Activated CD4-positive, alpha-beta T cell treated with anti-CD3 and anti-CD28 coated beads, Interleukin-2, amount 10 ng/mL, durations not matched to agents 7 days and 5 days (primary cell): ENCODE measurements at regions not wholly inside any gene's neighbourhood (a gene's known extent, or its start where the extent isn't known, plus 50 kb on each side); places are given as distances from the start of the nearest gene placed in this dataset.
"Not testable (repeated sequence)": the region's sequence is repeated elsewhere in the genome, so short reads cannot be mapped to it uniquely, and the experiment has no call there.

ENCODE experiments used
- CTCF ChIA-PET: fragments of 350-600 bp; sonication (Branson Sonifier 250); formaldehyde crosslinking; loops from one replicate; lab custom pipeline; 2021; ENCODE audit warnings: antibody characterized with exemption; lab: Charles Lee
- POLR2A ChIA-PET: fragments of 350-600 bp; sonication (Branson Sonifier 250); formaldehyde crosslinking; loops from one replicate; lab custom pipeline; 2021; ENCODE audit warnings: antibody characterized with exemption; lab: Charles Lee
- DNase-seq: peaks from one replicate; pipeline ENCODE4 v3.0.0-alpha.2; 2020
- H3K27ac Mint-ChIP-seq: one replicate; pipeline ENCODE4 v1.8.0; 2021; ENCODE audit warnings: mild to moderate bottlenecking, moderate library complexity, mixed read lengths
- H3K27me3 Mint-ChIP-seq: one replicate; pipeline ENCODE4 v1.8.0; 2021; ENCODE audit warnings: mixed read lengths
- H3K36me3 Mint-ChIP-seq: one replicate; pipeline ENCODE4 v1.8.0; 2021; ENCODE audit warnings: low read depth, mixed read lengths
- H3K4me1 Mint-ChIP-seq: one replicate; pipeline ENCODE4 v1.8.0; 2021; ENCODE audit warnings: mixed read lengths
- H3K4me3 Mint-ChIP-seq: one replicate; pipeline ENCODE4 v1.8.0; 2021; ENCODE audit warnings: mild to moderate bottlenecking, moderate library complexity, mixed read lengths
- H3K9me3 Mint-ChIP-seq: one replicate; pipeline ENCODE4 v1.8.0; 2021; ENCODE audit warnings: mixed read lengths

DNA sequence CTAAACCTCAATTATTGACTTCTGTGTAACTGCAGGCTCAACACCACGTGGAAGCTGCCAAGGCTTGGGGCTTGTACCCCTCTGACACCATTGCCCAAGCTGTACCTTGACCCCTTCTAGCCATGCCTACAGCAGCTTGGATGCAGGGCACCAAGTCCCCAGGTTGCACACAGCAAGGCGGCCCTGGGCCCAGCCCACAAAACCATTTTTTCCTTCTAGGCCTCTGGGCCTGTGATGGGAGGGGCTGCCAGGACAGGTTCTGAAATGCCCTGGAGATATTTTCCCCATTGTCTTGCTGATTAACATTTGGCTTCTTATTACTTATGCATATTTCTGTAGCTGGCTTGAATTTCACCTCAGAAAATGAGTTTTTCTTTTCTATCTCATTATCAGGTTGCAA, 610.0 kb upstream of the LRRN3 start:
- CTCF ChIA-PET: no interaction called here
- no peak overlapping the region for H3K27ac Mint-ChIP-seq
- no peaks in the 10 kb centered on the region for H3K27me3 Mint-ChIP-seq
- no peaks in the 10 kb centered on the region for H3K36me3 Mint-ChIP-seq
- POLR2A ChIA-PET: no interaction called here
- peaks cover 14% of the 10 kb centered on the region for H3K9me3 Mint-ChIP-seq
- H3K4me1 Mint-ChIP-seq: no peaks in the 10 kb centered on the region
- no peak for DNase-seq
- H3K4me3 Mint-ChIP-seq: no peak overlapping the region

DNA sequence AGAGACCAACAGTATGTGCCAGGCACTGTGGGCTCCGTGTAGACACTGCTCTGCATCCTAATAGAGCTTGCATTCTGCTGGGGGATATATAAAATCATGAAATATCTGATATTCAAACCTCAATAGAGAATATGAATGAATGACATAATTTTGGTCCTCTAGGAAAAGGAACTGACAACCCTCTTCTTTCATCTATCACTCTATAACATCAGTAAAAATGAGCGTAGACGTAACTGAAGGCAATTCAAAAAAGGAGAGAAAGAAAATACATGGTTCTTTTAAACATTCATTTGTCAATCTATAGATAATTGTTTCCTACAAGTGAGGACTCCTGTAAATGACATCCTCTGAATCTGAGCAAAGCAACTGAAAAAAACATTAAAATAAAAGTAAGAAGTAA, 607.4 kb upstream of the LRRN3 start:
- Mint-ChIP-seq H3K36me3 (no peaks in the 10 kb centered on the region), H3K27ac (no peak overlapping the region), H3K27me3 (no peaks in the 10 kb centered on the region), H3K9me3 (peaks cover 14% of the 10 kb centered on the region), H3K4me3 (no peak overlapping the region), H3K4me1 (no peaks in the 10 kb centered on the region)
- no peak for DNase-seq
- CTCF ChIA-PET: interaction anchor here (1.2 kb wide), 1 partner anchor 23 kb away, joined by 3 read pairs; no protein-coding TSS in a partner anchor
- POLR2A ChIA-PET: no interaction called here

DNA sequence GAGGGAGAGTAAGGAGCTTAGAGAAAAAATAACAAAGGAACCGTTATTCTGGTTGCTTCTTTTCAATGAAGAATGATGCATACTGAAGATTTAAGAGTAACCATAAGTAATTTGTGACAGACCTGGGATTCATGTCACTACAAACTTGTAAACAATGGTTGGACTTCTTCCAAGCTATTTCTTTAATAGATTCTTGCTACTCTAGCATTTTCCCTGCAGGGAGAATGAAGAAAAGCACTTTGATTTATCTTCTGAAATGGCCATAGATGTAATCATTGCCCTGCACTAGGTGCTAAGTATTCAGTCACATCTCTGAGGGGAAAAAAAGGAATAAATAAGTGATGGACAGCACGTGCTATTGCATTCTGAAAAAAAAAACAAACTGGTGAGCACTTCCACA, 606.6 kb upstream of the LRRN3 start:
- Mint-ChIP-seq H3K4me1 (no peaks in the 10 kb centered on the region), H3K9me3 (peaks cover 9% of the 10 kb centered on the region), H3K27ac (no peak overlapping the region), H3K36me3 (no peaks in the 10 kb centered on the region), H3K4me3 (no peak overlapping the region), H3K27me3 (no peaks in the 10 kb centered on the region)
- no peak for DNase-seq
- POLR2A ChIA-PET: no interaction called here
- CTCF ChIA-PET: interaction anchor here (0.6 to 1.2 kb wide), 3 partner anchors 24 to 361 kb away, joined by 3 to 4 read pairs (median 3); no protein-coding TSS in a partner anchor

DNA sequence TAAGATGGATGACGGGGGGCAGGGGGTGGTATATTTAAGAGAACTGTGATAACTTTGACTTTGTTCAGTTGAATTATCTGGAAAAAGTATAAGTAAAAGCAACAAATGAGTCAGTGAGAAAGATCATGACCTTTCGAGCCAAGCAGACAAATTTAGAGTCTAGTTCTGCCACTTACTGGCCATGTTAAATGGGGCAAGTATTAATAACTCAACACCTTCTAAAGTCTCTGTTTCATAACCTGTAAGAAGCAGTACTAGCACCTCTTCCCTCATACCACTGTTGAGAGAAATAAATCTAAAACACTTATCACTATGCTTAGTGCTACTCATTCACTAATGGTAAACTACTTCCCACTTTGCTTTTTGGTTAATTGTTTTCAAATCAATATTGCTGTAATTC, 604.4 kb upstream of the LRRN3 start:
- ChIA-PET POLR2A (no interaction called here), CTCF (no interaction called here)
- Mint-ChIP-seq H3K36me3 (no peaks in the 10 kb centered on the region), H3K4me3 (no peak overlapping the region), H3K4me1 (no peaks in the 10 kb centered on the region), H3K9me3 (peaks cover 6% of the 10 kb centered on the region), H3K27ac (no peak overlapping the region), H3K27me3 (peaks cover 2% of the 10 kb centered on the region)
- DNase-seq: no peak

DNA sequence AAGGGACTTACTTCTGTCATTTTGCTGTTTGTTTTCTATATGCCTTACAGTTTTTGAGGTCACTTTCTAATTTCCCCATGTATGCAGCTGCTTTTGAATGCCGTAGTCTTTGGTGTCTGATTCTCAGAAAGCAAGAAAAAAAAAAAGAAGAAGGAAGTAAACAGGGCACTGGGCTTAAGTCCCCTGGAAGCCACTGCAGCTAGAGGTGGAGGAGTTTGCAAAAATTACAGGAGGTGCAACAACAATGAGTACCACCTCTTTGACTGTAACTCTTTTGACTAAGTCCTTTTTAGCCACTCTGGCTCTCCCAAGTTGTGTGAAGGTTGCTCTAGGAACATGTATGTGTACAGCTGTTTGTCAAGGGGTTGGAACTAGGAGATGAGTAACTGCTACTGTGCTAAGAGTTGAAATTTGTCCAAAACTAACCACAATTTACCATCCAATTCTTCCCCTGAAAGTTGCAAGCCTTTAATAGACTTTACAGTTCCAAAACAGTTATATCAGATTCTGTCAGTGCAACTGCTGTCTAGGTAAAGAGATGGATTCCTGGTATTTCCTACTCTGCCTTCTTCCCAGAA, 588.0 kb upstream of the LRRN3 start:
- no peaks in the 10 kb centered on the region for H3K9me3 Mint-ChIP-seq
- no peak for DNase-seq
- ChIA-PET CTCF (no interaction called here), POLR2A (no interaction called here)
- no peaks in the 10 kb centered on the region for H3K27me3 Mint-ChIP-seq
- no peak overlapping the region for H3K4me3 Mint-ChIP-seq
- H3K27ac Mint-ChIP-seq: no peak overlapping the region
- peaks cover 6% of the 10 kb centered on the region for H3K4me1 Mint-ChIP-seq
- no peaks in the 10 kb centered on the region for H3K36me3 Mint-ChIP-seq

DNA sequence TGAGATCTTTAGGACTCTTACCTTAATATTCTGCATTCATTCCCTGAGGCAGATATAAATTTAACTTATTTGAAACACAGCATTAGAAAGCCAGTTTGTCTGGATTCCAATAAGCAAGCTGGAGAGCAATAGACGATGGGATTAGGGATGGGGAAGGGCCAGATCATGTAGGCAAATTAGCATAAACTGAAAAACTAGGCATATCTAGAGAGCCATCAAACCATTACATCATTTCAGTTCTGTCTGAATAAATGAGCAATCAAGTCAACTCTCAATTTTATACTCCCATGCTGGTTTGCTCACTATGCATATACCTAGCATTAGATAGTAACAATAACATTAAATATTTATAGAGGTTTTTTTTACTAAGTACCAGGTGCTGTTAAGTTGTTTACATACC, 583.6 kb upstream of the LRRN3 start:
- ChIA-PET POLR2A (no interaction called here), CTCF (no interaction called here)
- peaks cover 5% of the 10 kb centered on the region for H3K27me3 Mint-ChIP-seq
- H3K4me3 Mint-ChIP-seq: no peak overlapping the region
- no peak overlapping the region for H3K27ac Mint-ChIP-seq
- H3K36me3 Mint-ChIP-seq: no peaks in the 10 kb centered on the region
- peaks cover 6% of the 10 kb centered on the region for H3K4me1 Mint-ChIP-seq
- no peaks in the 10 kb centered on the region for H3K9me3 Mint-ChIP-seq
- DNase-seq: no peak

DNA sequence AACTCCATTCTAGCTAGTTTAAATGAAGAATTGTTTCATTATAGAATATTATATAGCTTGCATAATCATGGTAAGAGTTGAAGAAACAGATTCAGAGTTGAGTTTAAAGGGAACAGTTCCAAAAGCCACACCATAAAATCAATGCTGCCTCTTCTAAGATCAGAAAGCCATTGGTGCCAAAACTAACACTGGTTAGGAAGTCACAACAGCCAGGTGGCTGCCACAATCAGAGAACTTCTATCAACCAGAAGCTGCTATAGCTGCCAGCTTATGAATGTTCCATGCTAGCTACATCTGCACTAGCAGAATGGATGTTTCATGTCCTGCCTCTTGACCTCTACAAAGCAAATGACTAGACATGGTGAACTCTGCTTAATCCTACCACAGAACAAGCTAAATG, 583.1 kb upstream of the LRRN3 start:
- ChIA-PET CTCF (no interaction called here), POLR2A (no interaction called here)
- peaks cover 4% of the 10 kb centered on the region for H3K4me1 Mint-ChIP-seq
- no peak for DNase-seq
- no peak overlapping the region for H3K27ac Mint-ChIP-seq
- peaks cover 5% of the 10 kb centered on the region for H3K27me3 Mint-ChIP-seq
- H3K4me3 Mint-ChIP-seq: no peak overlapping the region
- no peaks in the 10 kb centered on the region for H3K36me3 Mint-ChIP-seq
- H3K9me3 Mint-ChIP-seq: no peaks in the 10 kb centered on the region

DNA sequence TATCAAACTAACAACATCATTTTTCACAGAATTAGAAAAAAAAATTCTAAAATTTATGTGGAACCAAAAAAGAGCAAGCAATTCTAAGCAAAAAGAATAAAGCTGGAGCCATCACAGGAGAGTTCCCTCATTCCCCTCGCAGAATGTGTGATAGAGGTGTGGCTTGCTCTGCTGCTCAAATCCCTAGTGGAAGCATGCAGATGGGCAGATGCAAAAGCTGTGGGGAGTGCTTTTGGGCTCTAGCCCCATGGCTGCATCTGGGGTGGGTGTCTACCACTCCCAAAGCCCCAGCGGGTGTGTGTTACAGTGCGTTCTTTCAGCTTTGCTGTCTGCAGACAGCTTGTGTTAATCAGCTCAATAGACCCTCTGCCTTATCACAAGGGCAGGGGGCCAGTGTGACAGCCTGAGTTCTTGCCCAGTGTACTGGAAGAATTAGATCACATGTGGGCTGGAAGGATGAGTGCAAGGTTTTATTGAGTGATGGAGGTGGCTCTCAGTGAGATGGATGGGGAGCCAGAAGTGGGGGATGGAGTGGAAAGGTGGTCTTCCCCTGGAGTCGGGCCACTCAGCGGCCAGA, 575.9 kb upstream of the LRRN3 start:
- H3K4me3 Mint-ChIP-seq, H3K27ac Mint-ChIP-seq, DNase-seq, H3K4me1 Mint-ChIP-seq, H3K36me3 Mint-ChIP-seq, CTCF ChIA-PET, POLR2A ChIA-PET, H3K9me3 Mint-ChIP-seq: not testable (repeated sequence)
- H3K27me3 Mint-ChIP-seq: peaks cover 14% of the 10 kb centered on the region

DNA sequence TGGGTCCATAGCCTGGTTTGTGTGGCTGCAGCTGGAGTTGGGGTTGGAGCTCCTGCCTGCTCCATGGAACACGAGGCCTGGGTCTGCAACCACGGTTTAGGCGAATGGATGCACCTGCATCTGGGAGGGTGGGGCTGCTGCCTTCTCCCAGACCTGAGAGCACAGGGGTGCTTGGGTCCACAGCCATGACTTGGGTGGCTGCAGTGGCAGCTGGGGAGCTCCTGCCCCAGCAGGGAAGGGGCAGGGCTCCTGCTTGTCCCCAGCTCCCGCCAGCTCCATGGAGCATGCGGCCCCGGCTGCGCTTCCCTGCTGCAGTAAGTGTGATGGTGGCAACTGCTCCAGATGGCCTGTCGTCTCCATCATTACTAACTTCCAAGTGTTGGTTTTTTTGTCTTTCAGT, 571.1 kb upstream of the LRRN3 start:
- CTCF ChIA-PET: no interaction called here
- Mint-ChIP-seq H3K4me1 (no peaks in the 10 kb centered on the region), H3K9me3 (peaks cover 5% of the 10 kb centered on the region), H3K27me3 (peaks cover 3% of the 10 kb centered on the region), H3K36me3 (no peaks in the 10 kb centered on the region), H3K27ac (no peak overlapping the region), H3K4me3 (no peak overlapping the region)
- DNase-seq: no peak
- POLR2A ChIA-PET: no interaction called here

DNA sequence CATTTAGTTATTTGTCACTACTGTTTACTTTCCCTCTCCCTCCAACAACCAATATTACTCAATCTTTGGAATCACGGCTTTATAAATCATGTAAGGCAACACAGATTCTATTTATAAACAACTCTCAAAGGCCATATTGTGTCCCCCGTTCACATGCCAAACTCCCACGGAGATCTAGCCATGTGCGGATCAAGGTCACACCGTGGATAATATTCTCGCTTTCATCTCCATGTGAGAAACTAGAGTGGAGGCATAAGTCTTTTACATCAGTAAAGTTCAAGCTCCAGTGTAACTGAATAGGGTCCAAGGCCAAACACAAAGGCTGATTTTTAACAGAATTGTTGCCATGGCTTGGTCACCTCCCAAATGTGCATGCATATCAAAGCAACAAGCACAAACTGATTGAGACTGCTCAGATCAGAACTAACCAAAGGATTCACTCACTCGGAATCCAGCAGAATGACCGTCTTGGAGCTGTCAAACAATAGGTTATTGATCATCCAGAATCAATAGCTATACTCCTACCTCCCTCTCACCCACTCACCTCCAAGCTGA, 569.5 kb upstream of the LRRN3 start:
- POLR2A ChIA-PET: no interaction called here
- peaks cover 3% of the 10 kb centered on the region for H3K27me3 Mint-ChIP-seq
- no peak overlapping the region for H3K4me3 Mint-ChIP-seq
- DNase-seq: no peak
- H3K9me3 Mint-ChIP-seq: peaks cover 5% of the 10 kb centered on the region
- no peak overlapping the region for H3K27ac Mint-ChIP-seq
- H3K4me1 Mint-ChIP-seq: no peaks in the 10 kb centered on the region
- CTCF ChIA-PET: no interaction called here
- H3K36me3 Mint-ChIP-seq: no peaks in the 10 kb centered on the region

DNA sequence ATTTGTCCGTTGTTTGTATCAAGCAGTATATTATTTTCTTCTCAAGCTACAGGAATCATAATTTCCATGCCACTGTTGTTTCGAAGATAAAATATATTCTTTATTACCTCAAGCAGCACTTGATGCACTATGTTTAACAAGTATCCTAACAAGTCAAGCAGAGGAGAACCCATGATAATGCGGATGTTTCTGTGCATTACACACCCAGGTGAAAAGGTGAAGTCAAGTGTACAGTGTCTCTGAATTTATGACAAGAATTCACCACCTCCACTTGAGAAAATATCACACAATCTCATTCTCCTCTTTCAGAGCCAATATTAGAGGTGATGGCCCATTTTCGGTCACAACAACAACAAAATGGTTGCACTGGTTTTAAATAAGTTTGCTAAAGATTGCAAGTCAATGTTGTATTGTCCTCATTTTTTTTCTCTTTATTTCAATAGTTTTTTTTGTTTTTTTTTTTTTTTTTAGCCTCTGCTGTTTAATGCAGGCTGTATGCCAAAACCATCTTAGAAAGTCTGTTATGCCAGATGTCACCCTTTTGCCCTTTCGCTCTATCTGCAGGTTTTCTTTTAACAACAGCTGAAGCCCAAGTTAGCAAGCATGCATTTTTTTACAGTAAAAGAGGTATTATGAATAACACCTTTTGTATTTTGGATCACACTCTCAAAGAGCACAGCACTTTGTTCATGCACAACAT, 568.7 kb upstream of the LRRN3 start:
- ChIA-PET CTCF (no interaction called here), POLR2A (no interaction called here)
- DNase-seq: no peak
- Mint-ChIP-seq H3K9me3 (peaks cover 5% of the 10 kb centered on the region), H3K4me3 (no peak overlapping the region), H3K36me3 (no peaks in the 10 kb centered on the region), H3K27me3 (peaks cover 1% of the 10 kb centered on the region), H3K27ac (no peak overlapping the region), H3K4me1 (no peaks in the 10 kb centered on the region)

DNA sequence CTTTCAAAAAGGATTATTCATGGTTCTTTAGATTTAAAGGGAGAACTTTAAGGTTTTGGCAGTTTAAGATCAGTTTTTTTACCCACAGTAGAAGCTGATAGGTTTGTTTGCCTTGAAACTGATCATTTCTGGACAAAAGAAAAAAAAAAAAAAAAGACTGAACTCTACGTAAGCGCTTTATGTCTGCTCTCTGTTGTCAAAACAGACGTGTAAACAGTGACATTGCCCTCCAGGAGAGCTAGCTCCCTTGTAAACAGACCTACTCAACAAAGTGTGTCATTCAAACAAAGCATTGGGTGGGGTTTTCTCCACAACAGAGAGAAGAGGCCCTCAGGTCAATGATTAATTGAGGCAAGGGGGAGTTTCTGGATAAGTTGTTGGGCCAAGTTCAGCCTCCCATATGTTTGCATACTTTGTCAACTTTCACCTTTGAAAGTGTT, 568.1 kb upstream of the LRRN3 start:
- H3K4me3 Mint-ChIP-seq: no peak overlapping the region
- DNase-seq: no peak
- POLR2A ChIA-PET: no interaction called here
- CTCF ChIA-PET: no interaction called here
- no peak overlapping the region for H3K27ac Mint-ChIP-seq
- H3K4me1 Mint-ChIP-seq: no peaks in the 10 kb centered on the region
- H3K27me3 Mint-ChIP-seq: no peaks in the 10 kb centered on the region
- H3K9me3 Mint-ChIP-seq: peaks cover 5% of the 10 kb centered on the region
- H3K36me3 Mint-ChIP-seq: no peaks in the 10 kb centered on the region

DNA sequence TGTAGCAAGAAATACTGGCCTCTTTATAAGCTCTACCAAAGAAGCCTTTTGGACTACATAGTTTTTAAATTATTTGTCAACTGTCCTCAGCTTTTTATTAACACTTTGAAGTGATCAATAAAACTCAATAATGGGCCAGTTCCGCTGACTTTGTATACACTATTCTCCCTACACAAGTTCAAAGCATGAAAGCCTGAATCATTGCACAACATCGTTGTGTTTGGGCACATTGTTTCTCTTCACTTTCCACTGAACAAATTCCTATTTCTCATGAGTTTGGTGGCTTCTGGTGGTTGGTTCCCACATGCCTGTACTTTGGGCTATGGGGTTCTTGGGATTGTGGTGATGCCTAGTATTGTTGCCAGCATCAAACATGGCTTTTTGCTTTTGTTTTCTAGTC, 561.8 kb upstream of the LRRN3 start:
- Mint-ChIP-seq H3K36me3 (no peaks in the 10 kb centered on the region), H3K4me3 (no peak overlapping the region), H3K27ac (no peak overlapping the region), H3K9me3 (no peaks in the 10 kb centered on the region), H3K27me3 (no peaks in the 10 kb centered on the region), H3K4me1 (no peaks in the 10 kb centered on the region)
- ChIA-PET POLR2A (no interaction called here), CTCF (no interaction called here)
- DNase-seq: no peak
